CD4-positive, alpha-beta memory T cell (primary cell): ENCODE measurements at regions not wholly inside any gene's neighbourhood (a gene's known extent, or its start where the extent isn't known, plus 50 kb on each side); places are given as distances from the start of the nearest gene placed in this dataset.

ENCODE experiments used
- CTCF ChIA-PET: fragments of 350-600 bp; sonication (Branson Sonifier 250); formaldehyde crosslinking; loops from one replicate; lab custom pipeline; 2021; ENCODE audit warnings: inconsistent platforms; ENCODE audit not compliant: partially characterized antibody; lab: Charles Lee
- POLR2A ChIA-PET: fragments of 350-600 bp; sonication (Branson Sonifier 250); formaldehyde crosslinking; loops from one replicate; lab custom pipeline; 2021; ENCODE audit not compliant: partially characterized antibody; lab: Charles Lee
- DNase-seq, 5 donors: peaks; one replicate each; pipeline versions ENCODE4 v3.0.0 to v3.0.0-alpha.2; 2020 to 2022; ENCODE audit warnings: mixed read lengths in 1 of 5
- H3K27ac ChIP-seq: one replicate; pipeline ENCODE4 v1.7.0; 2013; ENCODE audit warnings: low read depth, low read length
- H3K27me3 ChIP-seq: 2 replicates; pipeline ENCODE4 v1.7.0; 2013; ENCODE audit warnings: mild to moderate bottlenecking, low read length, moderate library complexity; ENCODE audit not compliant: insufficient read depth
- H3K36me3 ChIP-seq: 2 replicates; pipeline ENCODE4 v1.7.0; 2013; ENCODE audit warnings: mild to moderate bottlenecking, low read length, moderate library complexity; ENCODE audit not compliant: insufficient read depth
- H3K4me1 ChIP-seq: 2 replicates; pipeline ENCODE4 v1.7.0; 2013; ENCODE audit warnings: mild to moderate bottlenecking, low read length, moderate library complexity; ENCODE audit not compliant: insufficient read depth
- H3K4me3 ChIP-seq, 2 donors: one replicate each; pipeline ENCODE4 v1.7.0; 2013; ENCODE audit warnings: low read length in 2 of 2, mild to moderate bottlenecking in 1 of 2
- H3K9me3 ChIP-seq, 2 donors: one replicate each; pipeline ENCODE4 v1.7.0; 2013; ENCODE audit warnings: low read length in 2 of 2, control low read depth in 1 of 2; ENCODE audit not compliant: control insufficient read depth in 1 of 2
- H3K27ac Mint-ChIP-seq, 7 donors: one replicate each; pipeline ENCODE4 v1.8.0; 2020 to 2021; ENCODE audit warnings: mixed read lengths in 7 of 7, mild to moderate bottlenecking in 6 of 7, inconsistent platforms in 3 of 7, moderate library complexity in 3 of 7
- H3K27me3 Mint-ChIP-seq, 2 donors: one replicate each; pipeline ENCODE4 v1.8.0; 2020 to 2021; ENCODE audit warnings: mixed read lengths in 2 of 2
- H3K36me3 Mint-ChIP-seq, 2 donors: one replicate each; pipeline ENCODE4 v1.8.0; 2020 to 2021; ENCODE audit warnings: mixed read lengths in 2 of 2, inconsistent platforms in 1 of 2, mild to moderate bottlenecking in 1 of 2
- H3K4me1 Mint-ChIP-seq, 4 donors: one replicate each; pipeline ENCODE4 v1.8.0; 2020 to 2021; ENCODE audit warnings: mixed read lengths in 4 of 4, mild to moderate bottlenecking in 1 of 4
- H3K4me3 Mint-ChIP-seq, 8 donors: one replicate each; pipeline ENCODE4 v1.8.0; 2020 to 2021; ENCODE audit warnings: mixed read lengths in 8 of 8, mild to moderate bottlenecking in 7 of 8, moderate library complexity in 6 of 8, inconsistent platforms in 3 of 8
- H3K9me3 Mint-ChIP-seq, 8 donors: one replicate each; pipeline ENCODE4 v1.8.0; 2020 to 2021; ENCODE audit warnings: mixed read lengths in 8 of 8, mild to moderate bottlenecking in 5 of 8, inconsistent platforms in 3 of 8, moderate library complexity in 1 of 8
- intact Hi-C: fragments of 100-400 bp; cut with micrococcal nuclease; formaldehyde crosslinking; loops from one replicate; pipeline ENCODE4 v1.15.1; 2023

- no peak overlapping the region for H3K4me3 Mint-ChIP-seq
- H3K27me3 Mint-ChIP-seq: no peaks in the 10 kb centered on the region
- no peaks in the 10 kb centered on the region for H3K36me3 ChIP-seq
- no peak overlapping the region for H3K27ac Mint-ChIP-seq
- no peaks in the 10 kb centered on the region for H3K36me3 Mint-ChIP-seq
- ChIA-PET CTCF (no interaction called here), POLR2A (no interaction called here)
- no peak overlapping the region for H3K27ac ChIP-seq
- no peaks in the 10 kb centered on the region for H3K27me3 ChIP-seq
- intact Hi-C loops: no loop called here
- no peak for DNase-seq
- no peaks in the 10 kb centered on the region for H3K4me1 Mint-ChIP-seq
- H3K9me3 Mint-ChIP-seq: peaks cover 0 to 6% (median 0%) of the 10 kb centered on the region in 8 donors
- no peaks in the 10 kb centered on the region for H3K4me1 ChIP-seq
- H3K4me3 ChIP-seq: no peak overlapping the region
- no peaks in the 10 kb centered on the region for H3K9me3 ChIP-seq
Observed at GRCh38 chr13:78265098-78265497, 338.3 kb downstream of the POU4F1 start.

- Histone ChIP-seq H3K36me3 (no peaks in the 10 kb centered on the region), H3K27me3 (no peaks in the 10 kb centered on the region), H3K27ac (no peak overlapping the region), H3K4me1 (no peaks in the 10 kb centered on the region), H3K9me3 (no peaks in the 10 kb centered on the region), H3K4me3 (no peak overlapping the region)
- Mint-ChIP-seq H3K27me3 (no peaks in the 10 kb centered on the region), H3K4me3 (no peak overlapping the region), H3K27ac (no peak overlapping the region), H3K4me1 (no peaks in the 10 kb centered on the region), H3K36me3 (no peaks in the 10 kb centered on the region), H3K9me3 (peaks cover 0 to 6% (median 0%) of the 10 kb centered on the region in 8 donors)
- ChIA-PET CTCF (no interaction called here), POLR2A (no interaction called here)
- intact Hi-C loops: no loop called here
- DNase-seq: no peak
Observed at GRCh38 chr13:78258304-78258703, 339.7 kb upstream of the EDNRB start.

GRCh38 chr13:78256484-78256883, 337.9 kb upstream of the EDNRB start:
- Histone ChIP-seq H3K4me1 (no peaks in the 10 kb centered on the region), H3K9me3 (no peaks in the 10 kb centered on the region), H3K27me3 (no peaks in the 10 kb centered on the region), H3K4me3 (no peak overlapping the region), H3K27ac (no peak overlapping the region), H3K36me3 (no peaks in the 10 kb centered on the region)
- Mint-ChIP-seq H3K9me3 (peaks cover 0 to 6% (median 0%) of the 10 kb centered on the region in 8 donors), H3K4me3 (no peak overlapping the region), H3K27me3 (no peaks in the 10 kb centered on the region), H3K27ac (no peak overlapping the region), H3K4me1 (no peaks in the 10 kb centered on the region), H3K36me3 (no peaks in the 10 kb centered on the region)
- DNase-seq: no peak
- ChIA-PET CTCF (no interaction called here), POLR2A (no interaction called here)
- intact Hi-C loops: no loop called here

- Mint-ChIP-seq H3K4me3 (no peak overlapping the region), H3K9me3 (peaks cover 0 to 3% (median 0%) of the 10 kb centered on the region in 8 donors), H3K36me3 (no peaks in the 10 kb centered on the region), H3K27me3 (no peaks in the 10 kb centered on the region), H3K27ac (no peak overlapping the region), H3K4me1 (no peaks in the 10 kb centered on the region)
- Histone ChIP-seq H3K9me3 (no peaks in the 10 kb centered on the region), H3K4me1 (no peaks in the 10 kb centered on the region), H3K36me3 (no peaks in the 10 kb centered on the region), H3K4me3 (no peak overlapping the region), H3K27ac (no peak overlapping the region), H3K27me3 (no peaks in the 10 kb centered on the region)
- intact Hi-C loops: no loop called here
- ChIA-PET CTCF (interaction anchor here (1.4 kb wide), 1 partner anchor 13 kb away, joined by 4 read pairs; no protein-coding TSS in a partner anchor), POLR2A (no interaction called here)
- no peak for DNase-seq
Observed at GRCh38 chr13:78254113-78254512, 335.5 kb upstream of the EDNRB start.

GRCh38 chr13:78247362-78247761, 328.7 kb upstream of the EDNRB start:
- ChIA-PET CTCF (no interaction called here), POLR2A (no interaction called here)
- peaks cover 0 to 3% (median 0%) of the 10 kb centered on the region in 8 donors for H3K9me3 Mint-ChIP-seq

GRCh38 chr13:78241278-78241919, 322.8 kb upstream of the EDNRB start:
- Mint-ChIP-seq H3K27me3 (peaks cover 2 to 3% of the 10 kb centered on the region in 2 donors), H3K27ac (no peak overlapping the region), H3K36me3 (no peaks in the 10 kb centered on the region), H3K9me3 (no peaks in the 10 kb centered on the region), H3K4me3 (no peak overlapping the region), H3K4me1 (no peaks in the 10 kb centered on the region)
- Histone ChIP-seq H3K27me3 (no peaks in the 10 kb centered on the region), H3K9me3 (no peaks in the 10 kb centered on the region), H3K4me3 (no peak overlapping the region), H3K36me3 (no peaks in the 10 kb centered on the region), H3K4me1 (no peaks in the 10 kb centered on the region), H3K27ac (no peak overlapping the region)
- ChIA-PET CTCF (interaction anchor here (1.3 to 1.9 kb wide), 2 partner anchors 13 to 737 kb away, joined by 4 to 6 read pairs; no protein-coding TSS in a partner anchor), POLR2A (interaction anchor here (0.5 kb wide), 1 partner anchor 32 kb away, joined by 3 read pairs; no protein-coding TSS in a partner anchor)
- intact Hi-C loops: no loop called here
- DNase-seq: no peak

More at GRCh38 chr13:78247362-78247761, 328.7 kb upstream of the EDNRB start:
- H3K27me3 ChIP-seq: no peaks in the 10 kb centered on the region
- no peaks in the 10 kb centered on the region for H3K36me3 ChIP-seq
- intact Hi-C loops: no loop called here
- H3K4me3 ChIP-seq: no peak overlapping the region
- no peaks in the 10 kb centered on the region for H3K36me3 Mint-ChIP-seq
- H3K27ac Mint-ChIP-seq: no peak overlapping the region
- no peaks in the 10 kb centered on the region for H3K4me1 ChIP-seq
- H3K4me1 Mint-ChIP-seq: no peaks in the 10 kb centered on the region
- no peak overlapping the region for H3K27ac ChIP-seq
- no peaks in the 10 kb centered on the region for H3K9me3 ChIP-seq
- H3K4me3 Mint-ChIP-seq: no peak overlapping the region
- no peak for DNase-seq
- no peaks in the 10 kb centered on the region for H3K27me3 Mint-ChIP-seq

- no peaks in the 10 kb centered on the region for H3K4me1 Mint-ChIP-seq
- Histone ChIP-seq H3K4me3 (no peak overlapping the region), H3K27ac (no peak overlapping the region), H3K36me3 (no peaks in the 10 kb centered on the region), H3K4me1 (no peaks in the 10 kb centered on the region), H3K9me3 (no peaks in the 10 kb centered on the region), H3K27me3 (no peaks in the 10 kb centered on the region)
- no peak overlapping the region for H3K4me3 Mint-ChIP-seq
- intact Hi-C loops: loop anchor here (1.0 kb wide), 1 partner anchor 25 kb away; no protein-coding TSS in a partner anchor
- H3K27ac Mint-ChIP-seq: no peak overlapping the region
- peaks cover 2 to 3% of the 10 kb centered on the region in 2 donors for H3K27me3 Mint-ChIP-seq
- POLR2A ChIA-PET: no interaction called here
- no peak for DNase-seq
- CTCF ChIA-PET: no interaction called here
- H3K36me3 Mint-ChIP-seq: no peaks in the 10 kb centered on the region
- no peaks in the 10 kb centered on the region for H3K9me3 Mint-ChIP-seq
Observed at GRCh38 chr13:78239714-78240113, 321.1 kb upstream of the EDNRB start.
